GM18907 (cell line): ENCODE measurements at regions not wholly inside any gene's neighbourhood (a gene's known extent, or its start where the extent isn't known, plus 50 kb on each side); places are given as distances from the start of the nearest gene placed in this dataset.
"Not testable (repeated sequence)": the region's sequence is repeated elsewhere in the genome, so short reads cannot be mapped to it uniquely, and the experiment has no call there.

ENCODE experiments used
- ATAC-seq: cut with Tn5 transposase; IDR thresholded peaks from one replicate; pipeline ENCODE4 v1.9.1; 2021; ENCODE audit warnings: mild to moderate bottlenecking, moderate library complexity; ENCODE audit not compliant: unreplicated experiment

GRCh38 chr5:27220752-27221151 lies 182.4 kb upstream of the CDH9 start:
- ATAC-seq = no peak

GRCh38 chr5:27217977-27218376 lies 179.6 kb upstream of the CDH9 start:
- no peak for ATAC-seq

GRCh38 chr5:27217155-27217956 lies 179.0 kb upstream of the CDH9 start:
- ATAC-seq = no peak

- ATAC-seq = no peak
Observed at GRCh38 chr5:27216367-27216950, 178.1 kb upstream of the CDH9 start.

GRCh38 chr5:27208051-27208450 lies 169.7 kb upstream of the CDH9 start:
- ATAC-seq = no peak

GRCh38 chr5:27191786-27192510 lies 153.6 kb upstream of the CDH9 start:
- ATAC-seq = no peak

GRCh38 chr5:27172693-27173092 lies 134.3 kb upstream of the CDH9 start:
- no peak for ATAC-seq

- ATAC-seq = no peak
Observed at GRCh38 chr5:27171761-27172261, 133.4 kb upstream of the CDH9 start.

GRCh38 chr5:27158775-27159174 lies 120.4 kb upstream of the CDH9 start:
- ATAC-seq = no peak

- no peak for ATAC-seq
Observed at GRCh38 chr5:27158171-27158570, 119.8 kb upstream of the CDH9 start.

GRCh38 chr5:27144456-27144855 lies 106.1 kb upstream of the CDH9 start:
- no peak for ATAC-seq

GRCh38 chr5:27140831-27141230 lies 102.4 kb upstream of the CDH9 start:
- ATAC-seq = no peak

- no peak for ATAC-seq
Observed at GRCh38 chr5:27130587-27130986, 92.2 kb upstream of the CDH9 start.

- no peak for ATAC-seq
Observed at GRCh38 chr5:27129926-27130325, 91.5 kb upstream of the CDH9 start.

- ATAC-seq = no peak
Observed at GRCh38 chr5:27125856-27126255, 87.5 kb upstream of the CDH9 start.

GRCh38 chr5:27124590-27124989 lies 86.2 kb upstream of the CDH9 start:
- ATAC-seq = no peak

- not testable (repeated sequence) for ATAC-seq
Observed at GRCh38 chr5:27119736-27120321, 81.4 kb upstream of the CDH9 start.

- ATAC-seq = no peak
Observed at GRCh38 chr5:27103486-27103885, 65.1 kb upstream of the CDH9 start.

- ATAC-seq = not testable (repeated sequence)
Observed at GRCh38 chr5:27095761-27096160, 57.4 kb upstream of the CDH9 start.

GRCh38 chr5:27093279-27093678 lies 54.9 kb upstream of the CDH9 start:
- no peak for ATAC-seq

GRCh38 chr5:27091858-27092257 lies 53.5 kb upstream of the CDH9 start:
- no peak for ATAC-seq
